HUES48 (cell line): ENCODE measurements at regions not wholly inside any gene's neighbourhood (a gene's known extent, or its start where the extent isn't known, plus 50 kb on each side); places are given as distances from the start of the nearest gene placed in this dataset.

Source experiments
- H3K27ac ChIP-seq: one replicate; pipeline ENCODE4 v1.7.0; 2013; ENCODE audit warnings: low read depth, low read length, inconsistent platforms
- H3K27me3 ChIP-seq: 2 replicates; pipeline ENCODE4 v1.6.1; 2013; ENCODE audit warnings: mild to moderate bottlenecking, low read length; ENCODE audit not compliant: control insufficient read depth, insufficient read depth
- H3K36me3 ChIP-seq: 2 replicates; pipeline ENCODE4 v1.6.1; 2013; ENCODE audit warnings: low read length; ENCODE audit not compliant: control insufficient read depth, insufficient read depth
- H3K4me1 ChIP-seq: 2 replicates; pipeline ENCODE4 v1.6.1; 2013; ENCODE audit warnings: mild to moderate bottlenecking, low read length; ENCODE audit not compliant: control insufficient read depth, insufficient read depth
- H3K4me3 ChIP-seq: 2 replicates; pipeline ENCODE4 v1.5.1; 2013; ENCODE audit warnings: mild to moderate bottlenecking, low read depth, low read length
- H3K9ac ChIP-seq: 2 replicates; pipeline ENCODE4 v1.6.1; 2013; ENCODE audit warnings: mild to moderate bottlenecking, low read depth, low read length, moderate library complexity
- H3K9me3 ChIP-seq: 2 replicates; pipeline ENCODE4 v1.6.1; 2013; ENCODE audit warnings: low read length; ENCODE audit not compliant: control insufficient read depth, insufficient read depth

DNA sequence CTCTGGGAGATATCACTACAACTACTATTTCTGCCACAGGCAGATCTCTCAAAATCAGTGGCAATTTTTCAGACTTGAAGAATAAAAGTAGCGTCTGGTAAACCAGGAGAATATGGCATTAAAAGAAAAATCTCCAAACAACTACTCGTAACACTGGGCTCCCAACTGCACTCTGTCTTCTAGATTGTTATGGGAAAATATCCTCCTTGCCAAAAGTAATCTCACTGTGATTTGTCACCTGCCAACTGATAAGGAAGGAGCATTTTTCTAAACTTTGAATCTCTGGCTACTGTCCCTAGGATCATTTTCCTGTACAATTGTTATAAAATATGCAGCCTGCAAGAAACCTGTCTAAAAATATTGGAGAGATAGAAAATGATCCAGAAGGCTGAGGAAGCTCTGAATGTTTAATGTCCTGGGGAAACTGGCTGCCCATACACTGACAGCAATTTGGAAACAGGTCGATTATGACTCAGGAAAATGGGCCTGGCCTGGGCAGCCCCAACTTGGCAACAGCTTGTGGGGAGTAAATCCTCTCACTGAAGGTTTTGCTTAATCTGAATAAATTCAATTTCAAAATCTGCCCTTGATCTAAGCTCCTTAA, 90.5 kb upstream of the DBX1 start:
- H3K4me3 ChIP-seq: no peak overlapping the region
- peaks cover 26% of the 10 kb centered on the region; the same call in 1 of the 2 replicates for H3K27me3 ChIP-seq
- peaks cover 54% of the 10 kb centered on the region for H3K4me1 ChIP-seq
- no peaks in the 10 kb centered on the region for H3K36me3 ChIP-seq
- H3K9me3 ChIP-seq: no peaks in the 10 kb centered on the region
- H3K9ac ChIP-seq: no peak overlapping the region
- H3K27ac ChIP-seq: no peak overlapping the region

- peaks cover 26% of the 10 kb centered on the region; the same call in 1 of the 2 replicates for H3K27me3 ChIP-seq
- H3K27ac ChIP-seq: no peak overlapping the region
- H3K9me3 ChIP-seq: no peaks in the 10 kb centered on the region
- no peaks in the 10 kb centered on the region for H3K36me3 ChIP-seq
- peaks cover 55% of the 10 kb centered on the region for H3K4me1 ChIP-seq
- H3K4me3 ChIP-seq: no peak overlapping the region
- no peak overlapping the region for H3K9ac ChIP-seq
Observed at GRCh38 chr11:20249796-20250195, 89.5 kb upstream of the DBX1 start.

GRCh38 chr11:20249378-20249777, 89.1 kb upstream of the DBX1 start:
- Histone ChIP-seq H3K4me3 (no peak overlapping the region), H3K27me3 (peaks cover 26% of the 10 kb centered on the region; the same call in 1 of the 2 replicates), H3K9ac (no peak overlapping the region), H3K36me3 (no peaks in the 10 kb centered on the region), H3K9me3 (no peaks in the 10 kb centered on the region), H3K4me1 (peaks cover 55% of the 10 kb centered on the region), H3K27ac (no peak overlapping the region)

- H3K4me1 ChIP-seq: peaks cover 55% of the 10 kb centered on the region
- H3K36me3 ChIP-seq: no peaks in the 10 kb centered on the region
- peaks cover 26% of the 10 kb centered on the region; the same call in 1 of the 2 replicates for H3K27me3 ChIP-seq
- H3K4me3 ChIP-seq: no peak overlapping the region
- H3K9me3 ChIP-seq: no peaks in the 10 kb centered on the region
- no peak overlapping the region for H3K9ac ChIP-seq
- no peak overlapping the region for H3K27ac ChIP-seq
Observed at GRCh38 chr11:20248871-20249270, 88.6 kb upstream of the DBX1 start.

- H3K9me3 ChIP-seq: no peaks in the 10 kb centered on the region
- no peaks in the 10 kb centered on the region for H3K36me3 ChIP-seq
- no peak overlapping the region for H3K4me3 ChIP-seq
- H3K27me3 ChIP-seq: peaks cover 26% of the 10 kb centered on the region; the same call in 1 of the 2 replicates
- H3K4me1 ChIP-seq: peaks cover 55% of the 10 kb centered on the region
- no peak overlapping the region for H3K9ac ChIP-seq
- peak overlapping the region; percentile 61 for H3K27ac ChIP-seq
Observed at GRCh38 chr11:20248121-20248772, 88.0 kb upstream of the DBX1 start.

- peak overlapping the region; percentile 27 for H3K4me3 ChIP-seq
- no peak overlapping the region for H3K9ac ChIP-seq
- peaks cover 26% of the 10 kb centered on the region; the same call in 1 of the 2 replicates for H3K27me3 ChIP-seq
- peak overlapping the region; percentile 61 for H3K27ac ChIP-seq
- H3K4me1 ChIP-seq: peaks cover 55% of the 10 kb centered on the region
- no peaks in the 10 kb centered on the region for H3K36me3 ChIP-seq
- no peaks in the 10 kb centered on the region for H3K9me3 ChIP-seq
Observed at GRCh38 chr11:20247591-20248007, 87.3 kb upstream of the DBX1 start.

GRCh38 chr11:20243974-20244373, 83.7 kb upstream of the DBX1 start:
- Histone ChIP-seq H3K36me3 (no peaks in the 10 kb centered on the region), H3K4me1 (peaks cover 33% of the 10 kb centered on the region), H3K27ac (no peak overlapping the region), H3K4me3 (no peak overlapping the region), H3K9ac (no peak overlapping the region), H3K27me3 (peaks cover 16% of the 10 kb centered on the region; the same call in 1 of the 2 replicates), H3K9me3 (no peaks in the 10 kb centered on the region)

- Histone ChIP-seq H3K9me3 (no peaks in the 10 kb centered on the region; the same call in 1 of the 2 replicates), H3K27me3 (peaks cover 2% of the 10 kb centered on the region; the same call in 1 of the 2 replicates), H3K27ac (no peak overlapping the region), H3K4me1 (no peaks in the 10 kb centered on the region), H3K4me3 (no peak overlapping the region), H3K36me3 (no peaks in the 10 kb centered on the region), H3K9ac (no peak overlapping the region)
Observed at GRCh38 chr11:20238712-20239111, 78.4 kb upstream of the DBX1 start.

GRCh38 chr11:20235164-20235563, 74.9 kb upstream of the DBX1 start:
- Histone ChIP-seq H3K27me3 (peaks cover 2% of the 10 kb centered on the region; the same call in 1 of the 2 replicates), H3K27ac (no peak overlapping the region), H3K9me3 (no peaks in the 10 kb centered on the region; the same call in 1 of the 2 replicates), H3K4me1 (no peaks in the 10 kb centered on the region), H3K36me3 (no peaks in the 10 kb centered on the region), H3K4me3 (no peak overlapping the region), H3K9ac (no peak overlapping the region)

DNA sequence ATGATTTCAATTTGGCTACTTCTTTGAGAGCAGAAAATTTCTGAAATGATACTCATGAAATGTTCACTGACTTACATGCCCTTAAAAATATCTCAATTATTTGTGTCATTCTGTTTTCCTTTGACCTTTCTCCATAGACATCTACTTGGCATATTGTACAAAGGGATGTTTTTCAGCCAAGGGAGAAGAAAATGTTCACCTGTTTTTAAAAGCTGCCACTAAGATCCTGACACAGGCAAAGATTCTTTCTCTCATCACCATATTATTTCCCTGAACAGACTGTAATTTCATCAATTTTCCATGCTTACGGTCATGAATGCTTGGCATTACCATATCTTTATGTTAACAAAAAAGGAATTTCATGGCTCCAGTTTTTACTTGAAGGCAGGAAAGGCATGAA, 67.4 kb upstream of the DBX1 start:
- Histone ChIP-seq H3K27ac (no peak overlapping the region), H3K4me1 (no peaks in the 10 kb centered on the region), H3K9ac (no peak overlapping the region), H3K27me3 (peaks cover 12% of the 10 kb centered on the region), H3K9me3 (no peaks in the 10 kb centered on the region), H3K36me3 (no peaks in the 10 kb centered on the region), H3K4me3 (no peak overlapping the region)

GRCh38 chr11:20226933-20227332, 66.7 kb upstream of the DBX1 start:
- H3K36me3 ChIP-seq: no peaks in the 10 kb centered on the region
- no peaks in the 10 kb centered on the region for H3K4me1 ChIP-seq
- peaks cover 16% of the 10 kb centered on the region for H3K27me3 ChIP-seq
- H3K9ac ChIP-seq: no peak overlapping the region
- no peaks in the 10 kb centered on the region for H3K9me3 ChIP-seq
- no peak overlapping the region for H3K4me3 ChIP-seq
- H3K27ac ChIP-seq: no peak overlapping the region
